HUDEP-2 (cell line): ENCODE measurements at regions not wholly inside any gene's neighbourhood (a gene's known extent, or its start where the extent isn't known, plus 50 kb on each side); places are given as distances from the start of the nearest gene placed in this dataset.

ENCODE experiments used
- DNase-seq, 76 experiments: peaks; one replicate each; lab custom pipeline; 2025; ENCODE audit not compliant: unreplicated experiment in 76 of 76; lab: John Stamatoyannopoulos, UW

GRCh38 chr10:78983608-78984007 lies 85.2 kb upstream of the ZMIZ1 start:
- no peak for DNase-seq

DNA sequence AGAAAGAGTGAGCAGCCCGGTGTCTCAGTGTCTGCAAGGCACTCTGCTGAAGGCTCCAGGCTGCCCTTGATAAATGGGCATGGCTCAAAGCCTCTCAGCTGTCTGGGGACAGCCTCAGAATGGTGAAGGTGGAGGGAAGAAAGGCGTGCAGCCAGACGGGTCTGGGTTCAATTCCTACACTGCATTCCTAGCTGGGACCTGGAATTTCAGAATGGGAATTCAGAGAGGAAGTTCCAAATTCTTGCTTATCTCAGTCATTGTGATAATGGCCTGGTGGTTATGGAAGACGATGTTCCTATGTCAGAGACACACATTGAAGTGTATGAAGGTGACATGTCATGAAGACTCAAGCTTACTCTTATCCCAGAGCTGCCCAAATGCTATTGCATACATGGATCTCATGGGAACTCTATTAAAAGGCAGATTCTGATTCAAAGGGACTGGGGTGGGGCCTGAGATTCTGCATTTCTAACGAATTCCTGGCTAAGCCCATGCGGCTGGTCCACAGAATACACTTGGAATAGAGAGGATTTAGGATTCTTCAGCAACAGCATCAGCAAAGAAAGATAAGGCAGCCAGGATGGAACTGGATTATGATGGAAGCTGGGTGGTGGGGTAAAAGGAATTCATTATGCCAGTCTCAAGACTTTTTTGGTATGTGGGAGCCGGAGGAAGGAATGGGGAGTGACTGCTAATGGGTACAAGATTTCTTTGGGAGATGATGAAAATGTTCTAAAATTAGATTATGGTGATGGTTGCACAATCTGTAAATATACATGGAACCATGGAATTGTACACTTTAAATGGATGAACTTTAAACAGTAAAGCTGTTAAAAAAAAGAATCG lies 82.6 kb upstream of the ZMIZ1 start:
- DNase-seq, result no peak

- no peak for DNase-seq
Observed at GRCh38 chr10:78991187-78991586, 77.6 kb upstream of the ZMIZ1 start.

GRCh38 chr10:78992333-78992732 lies 76.4 kb upstream of the ZMIZ1 start:
- DNase-seq, result no peak

GRCh38 chr10:78993261-78993945 lies 75.4 kb upstream of the ZMIZ1 start:
- no peak for DNase-seq

GRCh38 chr10:78995987-78996791 lies 72.6 kb upstream of the ZMIZ1 start:
- DNase-seq, result no peak

DNA sequence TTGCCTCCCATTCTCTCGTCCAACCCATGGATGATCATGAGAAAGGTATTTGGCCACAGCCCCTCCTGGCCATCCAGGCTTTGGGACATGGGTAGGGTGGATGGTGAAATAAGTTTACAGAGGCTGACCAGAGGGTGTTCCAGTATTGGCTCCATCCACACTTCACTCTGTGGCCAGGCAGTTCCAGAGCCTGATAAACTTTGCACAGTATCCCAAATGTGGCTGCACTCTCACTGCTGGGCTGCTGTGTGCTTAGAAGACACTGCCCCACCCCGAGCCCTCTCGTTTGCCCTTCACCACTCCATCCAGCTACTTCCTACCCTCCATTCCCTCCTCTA lies 72.0 kb upstream of the ZMIZ1 start:
- no peak for DNase-seq

DNA sequence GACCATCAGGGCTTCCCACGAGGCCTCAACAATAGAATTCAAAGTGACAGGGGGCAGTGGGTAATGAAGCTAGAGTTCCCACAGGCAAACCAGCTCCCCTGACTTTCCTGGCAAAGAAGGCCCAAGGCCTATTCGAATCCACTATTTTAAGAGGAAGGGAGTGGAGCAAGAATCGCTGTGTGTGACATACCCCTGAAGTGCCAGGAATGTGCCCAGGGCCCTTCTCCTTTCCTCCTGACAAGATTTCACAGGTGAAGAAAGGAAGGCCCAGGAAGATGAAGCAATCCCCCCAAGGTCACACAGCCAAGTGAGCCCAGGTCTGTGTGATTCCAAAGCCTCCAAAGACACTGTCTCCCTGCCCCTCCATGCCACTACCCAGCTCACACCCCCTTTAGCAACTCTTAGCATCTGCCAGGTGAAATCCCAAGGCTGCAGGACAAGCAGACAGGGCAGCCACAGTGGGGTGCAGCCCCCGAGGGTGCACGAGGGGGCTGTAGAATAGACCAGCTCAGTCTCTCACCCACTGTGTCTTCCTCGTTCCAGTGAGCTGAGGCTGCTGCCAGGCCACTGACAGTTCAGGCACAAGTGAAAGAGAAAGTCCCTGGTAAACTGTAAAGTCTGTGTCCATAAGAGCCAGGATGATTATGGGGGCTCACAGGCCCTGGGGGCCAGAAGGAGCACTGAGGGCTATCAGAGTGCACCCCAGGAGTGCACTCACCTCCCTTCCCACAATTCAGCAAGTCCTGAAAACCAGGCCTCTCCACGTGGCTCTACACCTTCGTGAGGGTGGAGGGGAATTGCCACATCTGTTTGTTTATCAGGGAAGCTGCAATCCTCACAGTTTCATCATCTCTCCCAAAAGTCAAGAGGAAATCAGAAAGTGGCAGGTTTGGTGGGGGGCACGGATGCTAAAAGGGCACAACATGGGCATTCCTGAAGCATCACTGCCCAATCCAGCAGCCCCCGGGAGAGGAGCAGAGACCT lies 70.8 kb upstream of the ZMIZ1 start:
- DNase-seq, result no peak

- DNase-seq, result no peak
Observed at GRCh38 chr10:79001082-79001885, 67.5 kb upstream of the ZMIZ1 start.

GRCh38 chr10:79002336-79002735 lies 66.4 kb upstream of the ZMIZ1 start:
- no peak for DNase-seq

DNA sequence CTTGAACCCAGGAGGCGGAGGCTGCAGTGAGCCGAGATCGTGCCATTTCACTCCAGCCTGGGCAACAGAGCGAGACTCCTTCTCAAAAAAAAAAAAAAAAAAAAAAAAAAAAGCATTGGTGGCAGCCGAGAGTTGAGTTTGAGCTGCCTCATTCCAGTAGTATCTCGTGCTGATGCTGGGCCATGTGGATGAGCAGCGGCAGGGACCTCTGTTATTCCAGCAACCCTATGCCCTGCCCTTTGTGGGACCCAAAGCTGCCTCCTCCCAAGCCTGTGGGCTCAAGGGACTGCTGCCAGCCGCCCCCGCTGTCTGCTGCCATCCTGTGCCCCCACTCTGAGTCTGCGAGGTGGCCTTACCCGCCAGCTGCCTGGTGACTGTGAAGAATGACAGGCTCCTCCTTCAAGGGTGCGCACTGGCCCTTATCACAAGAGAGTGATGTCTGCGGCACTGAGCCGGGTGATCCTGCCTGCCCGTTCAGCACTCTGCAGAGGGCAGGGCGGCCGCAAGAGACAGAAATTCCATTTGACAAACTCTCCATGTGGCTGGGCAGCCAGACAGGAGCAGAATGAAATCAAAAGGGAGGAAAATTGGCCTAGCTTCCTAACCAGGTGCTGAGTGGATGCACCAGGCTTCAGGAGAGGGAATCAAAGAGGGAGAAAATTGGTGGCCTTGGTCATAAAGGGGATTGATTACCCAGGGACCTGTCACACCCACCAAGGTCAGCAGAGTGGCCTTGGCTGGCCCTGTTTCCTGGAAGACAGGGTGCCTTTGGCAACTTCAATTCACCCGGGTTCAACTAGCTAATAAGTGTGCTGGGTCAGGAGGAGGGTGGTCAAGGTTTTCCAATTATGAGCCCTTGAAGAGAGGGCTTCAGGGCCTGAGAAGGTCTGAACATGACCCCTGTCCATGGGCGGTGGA lies 65.3 kb upstream of the ZMIZ1 start:
- DNase-seq, result peak in 12 of 76 experiments; percentile 13 to 52 (median 34)

GRCh38 chr10:79004311-79004710 lies 64.5 kb upstream of the ZMIZ1 start:
- no peak for DNase-seq

- DNase-seq, result no peak
Observed at GRCh38 chr10:79005126-79005810, 63.5 kb upstream of the ZMIZ1 start.

DNA sequence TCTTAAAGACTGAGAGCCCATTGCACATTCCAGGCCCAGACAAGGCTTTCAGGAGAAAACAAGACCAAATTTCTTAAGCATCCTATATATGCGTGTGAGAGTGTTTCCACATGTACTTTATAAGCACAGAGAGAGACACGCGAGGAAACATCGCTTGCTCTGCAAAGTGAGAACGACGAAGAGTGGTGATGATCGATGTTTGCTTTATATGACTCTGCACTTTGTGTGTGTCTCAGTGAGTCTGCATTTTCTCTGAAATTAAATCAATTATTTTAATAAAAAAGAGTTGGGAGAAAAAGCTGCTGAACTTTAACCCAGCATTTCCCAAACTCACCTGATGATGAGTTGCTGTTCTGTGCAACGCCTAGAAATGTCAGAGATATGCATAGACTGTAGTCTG lies 61.7 kb upstream of the ZMIZ1 start:
- no peak for DNase-seq

DNA sequence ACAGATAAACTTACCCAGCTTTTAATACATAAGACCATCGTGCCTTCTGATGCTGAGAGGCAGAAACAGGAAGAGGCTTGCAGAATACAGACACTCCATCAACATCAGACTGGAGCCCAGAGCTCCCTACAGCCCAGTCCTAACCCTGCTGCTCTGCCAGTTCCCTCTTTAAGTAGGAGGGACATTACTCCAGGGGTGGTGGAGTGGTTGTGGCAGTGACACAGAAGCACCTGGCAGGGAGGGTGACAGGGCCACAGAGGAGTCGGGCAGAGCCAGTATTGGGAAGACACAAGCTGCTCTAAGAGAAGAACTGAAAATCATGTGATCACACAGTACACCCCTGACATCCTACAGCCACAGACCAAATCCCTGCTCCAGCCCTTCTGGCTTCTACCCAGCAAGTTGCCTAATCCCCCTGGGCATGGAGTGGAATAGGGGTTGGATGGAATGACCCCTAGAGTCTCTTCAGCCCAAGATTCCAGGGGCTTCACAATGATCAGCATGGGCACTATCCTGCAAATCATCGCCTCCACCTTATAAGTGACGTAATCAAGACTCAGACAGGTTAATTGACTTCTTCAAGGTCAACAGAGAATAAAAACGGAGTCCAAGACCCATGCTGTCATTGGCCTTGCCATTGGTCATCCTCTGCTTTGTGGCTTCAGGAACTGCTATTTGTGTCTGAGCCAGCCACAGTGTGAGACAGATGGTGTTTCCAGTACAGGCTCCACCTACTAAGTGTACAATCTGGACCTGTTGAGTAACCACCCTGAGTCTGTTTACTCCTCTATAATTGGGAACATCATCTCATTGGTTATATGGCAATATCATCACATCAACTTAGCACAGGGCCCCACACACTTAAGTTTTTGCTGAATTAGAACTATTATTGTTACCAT lies 61.1 kb upstream of the ZMIZ1 start:
- DNase-seq, result no peak

- DNase-seq, result no peak
Observed at GRCh38 chr10:79009145-79009544, 59.6 kb upstream of the ZMIZ1 start.

- DNase-seq, result no peak
Observed at GRCh38 chr10:79012567-79012966, 56.2 kb upstream of the ZMIZ1 start.
